HK-2 (cell line): ENCODE measurements at regions not wholly inside any gene's neighbourhood (a gene's known extent, or its start where the extent isn't known, plus 50 kb on each side); places are given as distances from the start of the nearest gene placed in this dataset.
"Not testable (repeated sequence)": the region's sequence is repeated elsewhere in the genome, so short reads cannot be mapped to it uniquely, and the experiment has no call there.

ENCODE experiments used
- DNase-seq: peaks from one replicate; pipeline ENCODE4 v3.0.0-alpha.2; 2018; ENCODE audit not compliant: unreplicated experiment

- DNase-seq = no peak
Observed at GRCh38 chrX:10965174-10965798, 145.8 kb upstream of the HCCS start.

- DNase-seq = no peak
Observed at GRCh38 chrX:10966057-10966456, 145.1 kb upstream of the HCCS start.

GRCh38 chrX:10971176-10971575 lies 140.0 kb upstream of the HCCS start:
- no peak for DNase-seq

GRCh38 chrX:10971759-10972158 lies 139.4 kb upstream of the HCCS start:
- DNase-seq = no peak

GRCh38 chrX:10972706-10973105 lies 138.4 kb upstream of the HCCS start:
- no peak for DNase-seq

GRCh38 chrX:10974920-10975319 lies 136.2 kb upstream of the HCCS start:
- no peak for DNase-seq

- DNase-seq = no peak
Observed at GRCh38 chrX:10979956-10980355, 131.2 kb upstream of the HCCS start.

GRCh38 chrX:10981506-10981905 lies 129.6 kb upstream of the HCCS start:
- no peak for DNase-seq

- no peak for DNase-seq
Observed at GRCh38 chrX:10983526-10983925, 127.6 kb upstream of the HCCS start.

GRCh38 chrX:10984213-10984612 lies 126.9 kb upstream of the HCCS start:
- no peak for DNase-seq

- DNase-seq = no peak
Observed at GRCh38 chrX:10986616-10987015, 124.5 kb upstream of the HCCS start.

- no peak for DNase-seq
Observed at GRCh38 chrX:10988653-10989052, 122.5 kb upstream of the HCCS start.

GRCh38 chrX:10989386-10989785 lies 121.7 kb upstream of the HCCS start:
- DNase-seq = peak; percentile 58

GRCh38 chrX:10990418-10990817 lies 120.7 kb upstream of the HCCS start:
- DNase-seq = no peak

GRCh38 chrX:10990976-10991375 lies 120.2 kb upstream of the HCCS start:
- no peak for DNase-seq

GRCh38 chrX:10992110-10992509 lies 119.0 kb upstream of the HCCS start:
- DNase-seq = no peak

GRCh38 chrX:11007076-11007475 lies 104.1 kb upstream of the HCCS start:
- not testable (repeated sequence) for DNase-seq

GRCh38 chrX:11010476-11010875 lies 100.7 kb upstream of the HCCS start:
- DNase-seq = no peak

GRCh38 chrX:11016728-11017127 lies 94.4 kb upstream of the HCCS start:
- DNase-seq = no peak

- not testable (repeated sequence) for DNase-seq
Observed at GRCh38 chrX:11022588-11022987, 88.5 kb upstream of the HCCS start.

GRCh38 chrX:11039926-11040325 lies 71.2 kb upstream of the HCCS start:
- no peak for DNase-seq

GRCh38 chrX:11040405-11040804 lies 70.7 kb upstream of the HCCS start:
- DNase-seq = no peak

- DNase-seq = no peak
Observed at GRCh38 chrX:11040996-11041395, 70.1 kb upstream of the HCCS start.

GRCh38 chrX:11050013-11050412 lies 61.1 kb upstream of the HCCS start:
- no peak for DNase-seq
